ENCODE measurements at regions not wholly inside any gene's neighbourhood (a gene's known extent, or its start where the extent isn't known, plus 50 kb on each side); places are given as distances from the start of the nearest gene placed in this dataset.

- DNase-seq (ENCODE audit: low read depth in 3 of 3): no peak
Observed at GRCh38 chr2:104045071-104045470, 808.8 kb upstream of the POU3F3 start.

GRCh38 chr2:104046466-104046865, 807.4 kb upstream of the POU3F3 start:
- DNase-seq (ENCODE audit: low read depth in 3 of 3): no peak

- DNase-seq (ENCODE audit: low read depth in 3 of 3): no peak
Observed at GRCh38 chr2:104047516-104047915, 806.4 kb upstream of the POU3F3 start.

- no peak for DNase-seq (ENCODE audit: low read depth in 3 of 3)
Observed at GRCh38 chr2:104049438-104049837, 804.5 kb upstream of the POU3F3 start.

DNA sequence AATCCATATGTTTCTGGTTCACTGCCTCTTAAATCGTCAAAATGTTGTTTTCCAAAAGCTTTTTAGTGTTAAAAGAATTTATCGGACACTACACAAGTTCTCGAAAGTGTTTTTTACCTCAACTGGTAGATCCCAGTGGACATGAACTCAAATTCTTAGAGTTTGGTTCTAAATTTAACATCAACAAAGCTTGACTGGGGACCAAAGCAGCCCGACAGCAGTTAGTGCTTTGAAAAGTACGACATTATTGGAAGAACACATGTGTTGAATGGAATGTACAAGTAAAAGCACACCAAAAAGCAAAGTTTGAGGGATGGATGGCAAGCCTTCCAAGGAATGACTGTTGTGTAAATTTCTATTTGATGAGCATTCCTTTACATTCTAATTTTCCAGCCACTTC, 803.9 kb upstream of the POU3F3 start:
- no peak for DNase-seq (ENCODE audit: low read depth in 3 of 3)

- no peak for DNase-seq (ENCODE audit: low read depth in 3 of 3)
Observed at GRCh38 chr2:104050656-104051242, 803.2 kb upstream of the POU3F3 start.

- DNase-seq (ENCODE audit: low read depth in 3 of 3): no peak
Observed at GRCh38 chr2:104051766-104052165, 802.1 kb upstream of the POU3F3 start.

DNA sequence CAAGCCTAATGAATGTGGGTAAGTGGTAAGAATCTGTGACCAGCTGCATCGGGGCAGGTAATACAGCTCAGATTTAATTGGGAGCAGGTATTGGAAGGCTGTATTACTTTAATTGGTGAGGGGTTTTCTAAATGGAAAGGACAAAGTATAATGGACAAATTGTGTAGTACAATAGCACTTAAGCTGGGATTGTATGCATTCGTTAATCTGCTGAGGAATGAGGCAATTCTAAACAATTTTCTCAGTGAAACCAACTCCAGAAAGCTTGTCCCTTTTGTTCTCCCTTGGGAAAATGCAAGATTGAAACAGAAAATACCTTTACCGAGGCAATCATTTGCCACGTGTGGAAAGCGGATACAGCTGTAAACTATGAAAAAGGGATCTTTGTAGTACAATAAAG, 801.6 kb upstream of the POU3F3 start:
- no peak for DNase-seq (ENCODE audit: low read depth in 3 of 3)

DNA sequence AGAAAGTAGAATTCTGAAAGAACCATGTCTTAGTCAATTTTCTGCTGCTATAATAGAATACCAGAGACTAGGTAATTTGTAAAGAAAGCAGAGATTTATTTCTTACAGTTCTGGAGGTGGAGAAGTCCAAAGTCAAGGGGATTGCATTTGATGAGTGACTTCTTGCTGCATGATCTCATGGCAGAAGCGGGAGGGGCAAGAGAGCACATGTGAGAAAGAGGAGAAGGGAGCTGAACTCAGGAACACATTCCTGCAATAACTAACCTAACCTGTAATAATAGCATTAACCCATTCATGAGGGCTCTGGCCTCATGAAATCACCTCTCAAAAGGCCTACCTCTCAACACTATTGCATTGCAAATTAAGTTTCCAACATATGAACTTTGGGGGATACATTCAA, 797.5 kb upstream of the POU3F3 start:
- DNase-seq (ENCODE audit: low read depth in 3 of 3): no peak

GRCh38 chr2:104068665-104069064, 785.2 kb upstream of the POU3F3 start:
- DNase-seq (ENCODE audit: low read depth in 3 of 3): no peak

GRCh38 chr2:104077573-104077972, 776.3 kb upstream of the POU3F3 start:
- no peak for DNase-seq (ENCODE audit: low read depth in 3 of 3)

DNA sequence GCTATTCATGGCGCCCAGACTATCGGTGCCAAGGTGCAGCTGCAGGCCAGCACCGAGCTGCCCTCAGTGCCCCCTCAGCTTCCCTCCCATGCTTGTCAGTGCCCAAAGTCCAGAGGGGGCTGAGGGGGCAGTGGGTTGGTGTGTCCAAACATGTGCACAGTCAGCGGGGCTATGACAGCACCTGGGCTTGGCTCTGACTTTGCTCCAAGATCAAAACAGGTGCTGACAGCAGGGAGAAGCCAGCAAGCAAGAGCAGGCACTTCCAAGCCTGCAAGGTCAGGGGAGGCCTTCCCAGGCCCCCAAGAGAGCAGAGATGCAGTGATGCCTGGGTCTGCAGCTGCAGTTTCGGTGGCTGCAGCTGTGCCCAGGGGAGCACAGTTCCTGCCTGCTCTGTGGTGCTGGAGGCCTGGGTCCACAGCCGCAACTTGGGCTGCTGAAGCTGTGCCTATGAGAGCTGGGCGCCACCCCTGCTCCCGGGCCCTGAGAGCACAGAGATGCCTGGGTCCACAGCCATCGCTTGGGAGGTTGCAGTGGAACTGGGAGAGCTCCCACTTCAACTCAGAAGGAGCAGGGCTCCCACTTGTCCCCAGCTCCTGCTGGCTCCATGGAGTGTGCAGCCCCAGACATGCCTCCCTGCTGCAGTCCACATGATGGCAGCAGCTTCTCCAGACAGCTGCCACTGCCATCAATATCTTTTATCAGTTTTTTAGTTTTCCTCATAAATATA, 775.3 kb upstream of the POU3F3 start:
- no peak for DNase-seq (ENCODE audit: low read depth in 3 of 3)

DNA sequence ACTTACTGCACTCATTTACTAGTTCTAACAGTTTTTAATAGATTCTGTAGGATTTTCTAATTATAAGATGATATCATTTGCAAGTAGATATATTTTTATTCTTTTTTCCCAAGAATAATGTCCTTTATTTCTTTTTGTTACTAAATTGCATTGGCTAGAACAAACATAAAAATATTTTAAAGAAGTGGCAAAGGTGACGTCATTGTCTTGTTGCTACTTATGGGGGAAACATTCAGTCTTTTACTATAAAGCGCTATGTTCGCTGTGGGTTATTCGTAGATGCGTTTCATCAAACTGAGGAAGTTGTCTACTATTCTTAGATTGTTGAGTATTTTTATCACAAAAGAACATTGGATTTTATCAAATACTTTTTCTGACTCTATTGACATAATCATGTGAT, 765.2 kb upstream of the POU3F3 start:
- DNase-seq (ENCODE audit: low read depth in 3 of 3): no peak

GRCh38 chr2:104090407-104090806, 763.5 kb upstream of the POU3F3 start:
- DNase-seq (ENCODE audit: low read depth in 3 of 3): no peak

DNA sequence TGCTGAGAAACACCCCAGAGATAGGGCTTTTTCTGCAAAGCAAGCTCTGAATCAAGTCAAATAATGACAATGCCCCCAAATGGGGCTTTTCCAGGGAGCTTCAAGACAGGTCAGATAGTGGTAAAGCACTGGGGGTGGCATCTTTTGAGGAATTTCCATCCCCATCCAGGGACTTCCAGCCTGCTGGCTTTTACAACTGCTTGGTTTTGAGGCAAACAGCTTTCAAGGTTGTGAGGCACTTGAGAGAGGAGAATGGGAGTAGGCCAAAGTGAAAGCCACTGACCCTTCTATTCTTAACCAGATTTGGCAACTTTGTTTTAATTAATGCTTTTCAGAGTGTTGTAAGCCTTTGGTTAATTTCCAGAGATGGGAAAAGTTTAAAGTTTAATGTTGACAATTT, 762.0 kb upstream of the POU3F3 start:
- DNase-seq (ENCODE audit: low read depth in 3 of 3): no peak

DNA sequence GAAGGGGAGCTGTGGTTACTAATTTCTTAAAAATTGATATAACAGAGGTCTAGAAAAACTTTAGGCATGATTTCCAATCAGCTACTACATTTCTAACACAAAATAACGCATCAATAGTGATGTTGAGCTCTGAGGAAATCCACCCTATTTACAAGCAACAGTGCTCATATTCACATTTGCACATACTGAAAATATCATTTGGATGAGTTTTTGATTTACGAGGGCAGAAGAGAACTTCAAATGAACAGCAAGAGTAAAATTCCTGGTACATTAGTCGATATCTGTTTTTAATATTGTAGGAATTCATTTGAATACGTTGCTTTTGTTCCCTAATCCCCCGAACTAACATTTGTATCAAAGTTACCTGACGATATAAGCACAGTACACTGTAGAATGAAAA, 761.0 kb upstream of the POU3F3 start:
- DNase-seq (ENCODE audit: low read depth in 3 of 3): no peak

DNA sequence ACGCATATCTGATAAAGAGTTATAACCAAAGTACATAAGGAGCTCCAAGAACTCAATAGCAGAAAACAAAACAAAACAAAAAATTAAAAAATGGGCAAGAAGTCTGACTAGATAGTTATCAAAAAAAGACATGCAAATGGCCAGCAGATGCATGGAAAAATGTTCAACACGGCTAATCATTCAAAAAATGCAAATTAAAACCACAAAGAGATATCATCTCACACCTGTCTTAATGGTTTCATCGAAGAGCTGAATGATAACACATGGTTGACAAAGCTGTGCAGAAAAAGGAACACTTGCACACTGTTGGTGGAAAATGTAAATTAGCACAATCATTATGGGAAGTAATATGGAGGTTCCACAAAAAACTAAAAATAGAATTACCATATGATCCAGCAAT, 751.3 kb upstream of the POU3F3 start:
- no peak for DNase-seq (ENCODE audit: low read depth in 3 of 3)

- DNase-seq (ENCODE audit: low read depth in 3 of 3): no peak
Observed at GRCh38 chr2:104109356-104109755, 744.6 kb upstream of the POU3F3 start.

GRCh38 chr2:104118889-104119288, 735.0 kb upstream of the POU3F3 start:
- no peak for DNase-seq (ENCODE audit: low read depth in 3 of 3)

DNA sequence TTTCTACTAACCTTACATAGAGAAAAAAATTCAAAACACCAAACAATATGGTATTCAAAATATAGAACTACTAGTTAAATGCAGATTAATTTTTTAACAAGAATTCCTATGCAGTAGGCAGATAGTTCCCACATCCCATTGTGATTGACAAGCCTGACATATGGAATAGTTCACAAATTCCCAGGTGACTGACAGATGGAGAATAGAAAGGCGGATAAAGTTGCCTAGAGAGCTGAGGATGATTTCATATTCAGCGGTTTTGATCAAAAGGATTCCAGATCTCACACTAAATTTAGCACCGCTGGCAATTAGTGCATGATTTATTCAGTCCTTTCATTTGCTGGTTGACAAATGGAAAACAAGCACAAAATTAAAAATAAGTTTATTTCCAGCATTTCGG, 733.7 kb upstream of the POU3F3 start:
- DNase-seq (ENCODE audit: low read depth in 3 of 3): no peak

- DNase-seq (ENCODE audit: low read depth in 3 of 3): no peak
Observed at GRCh38 chr2:104125096-104125495, 728.8 kb upstream of the POU3F3 start.

- DNase-seq (ENCODE audit: low read depth in 3 of 3): no peak
Observed at GRCh38 chr2:104127049-104127770, 726.7 kb upstream of the POU3F3 start.

- no peak for DNase-seq (ENCODE audit: low read depth in 3 of 3)
Observed at GRCh38 chr2:104140361-104140760, 713.6 kb upstream of the POU3F3 start.
